B cell (primary cell): ENCODE measurements at regions not wholly inside any gene's neighbourhood (a gene's known extent, or its start where the extent isn't known, plus 50 kb on each side); places are given as distances from the start of the nearest gene placed in this dataset.

ENCODE experiments used
- ATAC-seq: fragments of 200-7000 bp; cut with Tn5 transposase; one replicate; pipeline ENCODE4 v1.10.0; 2021; ENCODE audit warnings: low read depth, mild to moderate bottlenecking, moderate number of reproducible peaks, moderate library complexity
- CTCF ChIA-PET: fragments of 350-600 bp; sonication (Branson Sonifier 250); formaldehyde crosslinking; loops from one replicate; lab custom pipeline; 2021; ENCODE audit warnings: antibody characterized with exemption, inconsistent platforms; lab: Charles Lee
- POLR2A ChIA-PET: fragments of 350-600 bp; sonication (Branson Sonifier 250); formaldehyde crosslinking; loops from one replicate; lab custom pipeline; 2021; ENCODE audit warnings: antibody characterized with exemption; lab: Charles Lee
- DNase-seq: peaks from one replicate; pipeline ENCODE4 v3.0.0; 2013
- H2AFZ ChIP-seq: 2 replicates; pipeline ENCODE4 v1.6.1; 2012; ENCODE audit warnings: mild to moderate bottlenecking, low read depth, low read length; ENCODE audit not compliant: insufficient read depth, poor library complexity, severe bottlenecking
- H3K27ac ChIP-seq, 2 donors: 1 replicate in 1 of 2; 2 replicates in 1 of 2; pipeline ENCODE4 v1.5.1; 2012 to 2013; ENCODE audit warnings: low read length in 2 of 2, mild to moderate bottlenecking in 2 of 2, moderate library complexity in 1 of 2
- H3K27me3 ChIP-seq, 4 experiments: fragments of 200-600 bp in 1 of 4; sonication (generic) in 1 of 4; replicated peaks in 1 of 4; 1 replicate in 2 of 4; 2 replicates in 2 of 4; pipeline versions ENCODE4 v1.6.1 to v1.7.0; 2013 to 2016; ENCODE audit warnings: low read length in 3 of 4, mild to moderate bottlenecking in 2 of 4, mixed read lengths in 1 of 4, moderate library complexity in 1 of 4; ENCODE audit not compliant: insufficient read depth in 4 of 4, control insufficient read depth in 3 of 4; ENCODE audit errors: control extremely low read depth in 1 of 4
- H3K36me3 ChIP-seq, 2 experiments: replicated peaks in 1 of 2; 1 replicate in 1 of 2; 2 replicates in 1 of 2; pipeline versions ENCODE4 v1.6.1 to v1.7.1; 2013; ENCODE audit warnings: low read length in 1 of 2; ENCODE audit not compliant: insufficient read depth in 2 of 2, control insufficient read depth in 1 of 2; ENCODE audit errors: control extremely low read depth in 1 of 2, extremely low read depth in 1 of 2
- H3K4me1 ChIP-seq, 2 donors: fragments of 200-600 bp in 1 of 2; sonication (generic) in 1 of 2; 1 replicate in 1 of 2; 2 replicates in 1 of 2; pipeline versions ENCODE4 v1.5.1 to v1.6.1; 2013 to 2017; ENCODE audit warnings: low read length in 2 of 2; ENCODE audit not compliant: control insufficient read depth in 2 of 2, insufficient read depth in 2 of 2
- H3K4me2 ChIP-seq: replicated peaks from 2 replicates; pipeline ENCODE3; 2012; ENCODE audit warnings: mild to moderate bottlenecking, low read depth, low read length; ENCODE audit not compliant: poor library complexity, severe bottlenecking
- H3K4me3 ChIP-seq, 5 experiments: fragments of 200-600 bp in 1 of 5; sonication (generic) in 1 of 5; 1 replicate in 3 of 5; 2 replicates in 2 of 5; pipeline versions ENCODE4 v1.5.1 to v1.7.0; 2011 to 2016; ENCODE audit warnings: low read length in 4 of 5, mild to moderate bottlenecking in 4 of 5, low read depth in 2 of 5, control low read depth in 1 of 5, moderate library complexity in 1 of 5; ENCODE audit not compliant: insufficient read depth in 1 of 5; ENCODE audit errors: control extremely low read depth in 1 of 5, extremely low read depth in 1 of 5
- H3K79me2 ChIP-seq: fragments of 200-600 bp; sonication (generic); one replicate; pipeline ENCODE4 v1.6.0; 2016; ENCODE audit warnings: low read length; ENCODE audit not compliant: control insufficient read depth, insufficient read depth
- H3K9ac ChIP-seq: fragments of 200-600 bp; sonication (generic); 2 replicates; pipeline ENCODE4 v1.6.1; 2017; ENCODE audit warnings: mild to moderate bottlenecking, low read length, moderate library complexity
- H3K9me3 ChIP-seq, 3 donors: one replicate each; pipeline versions ENCODE4 v1.6.1 to v1.7.1; 2013; ENCODE audit warnings: low read length in 2 of 3; ENCODE audit not compliant: control insufficient read depth in 2 of 3, insufficient read depth in 1 of 3; ENCODE audit errors: control extremely low read depth in 1 of 3
- H4K20me1 ChIP-seq: 2 replicates; pipeline ENCODE4 v1.6.0; 2012; ENCODE audit warnings: mild to moderate bottlenecking, low read length; ENCODE audit not compliant: insufficient read depth, control insufficient read depth, poor library complexity, severe bottlenecking
- H3K27ac Mint-ChIP-seq: one replicate; pipeline ENCODE4 v1.8.0; 2021; ENCODE audit warnings: mixed read lengths
- H3K27me3 Mint-ChIP-seq: one replicate; pipeline ENCODE4 v1.8.0; 2021; ENCODE audit warnings: mixed read lengths
- H3K4me1 Mint-ChIP-seq: one replicate; pipeline ENCODE4 v1.8.0; 2021; ENCODE audit warnings: mixed read lengths
- H3K4me3 Mint-ChIP-seq: one replicate; pipeline ENCODE4 v1.8.0; 2021; ENCODE audit warnings: mixed read lengths
- H3K9me3 Mint-ChIP-seq: one replicate; pipeline ENCODE4 v1.8.0; 2022; ENCODE audit warnings: mixed read lengths; ENCODE audit not compliant: insufficient read depth
- EZH2 ChIP-seq: IDR thresholded peaks from 2 replicates; pipeline ENCODE4 v1.6.1; 2012; ENCODE audit warnings: borderline replicate concordance, low read depth, mild to moderate bottlenecking, moderate library complexity, low read length; ENCODE audit not compliant: insufficient read depth, poor library complexity, severe bottlenecking
- WGBS: methylation state at CpG from one replicate; pipeline ENCODE4 v1.1.5; 2013; ENCODE audit warnings: missing lambda C conversion rate; ENCODE audit not compliant: insufficient coverage; 5-methylcytosine and 5-hydroxymethylcytosine counted together
- intact Hi-C: fragments of 100-400 bp; cut with micrococcal nuclease; formaldehyde crosslinking; loops from one replicate; pipeline ENCODE4 v1.10.0; 2022
- TF ChIP-seq, protein P1 (sequence below): fragments of 200-600 bp; IDR thresholded peaks from one replicate; pipeline ENCODE4 v1.8.0; 2022; ENCODE audit warnings: antibody characterized with exemption, mild to moderate bottlenecking

DNA sequence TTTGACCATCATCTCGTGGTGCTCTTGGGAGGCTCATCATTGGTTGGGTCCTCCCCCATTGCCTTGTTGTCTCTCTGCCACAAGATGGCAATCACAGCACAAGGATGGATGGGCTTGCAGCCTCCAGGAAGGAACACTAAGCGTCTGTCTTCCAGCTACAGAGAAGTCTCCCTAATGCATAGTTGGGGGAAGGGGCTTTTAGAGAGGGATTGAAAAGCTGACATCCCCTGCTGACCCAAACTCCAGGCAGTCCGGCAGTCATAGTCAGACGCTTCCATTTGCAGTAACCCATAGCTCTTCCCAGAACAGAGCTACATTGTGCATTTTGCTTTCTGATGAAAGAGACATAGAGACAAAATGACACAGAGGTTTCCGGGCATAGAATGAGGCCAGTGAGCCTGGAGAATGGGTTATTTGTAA lies 111.4 kb downstream of the UTP18 start:
- peaks cover 4% of the 10 kb centered on the region for H3K9me3 Mint-ChIP-seq
- no peak for ATAC-seq

DNA sequence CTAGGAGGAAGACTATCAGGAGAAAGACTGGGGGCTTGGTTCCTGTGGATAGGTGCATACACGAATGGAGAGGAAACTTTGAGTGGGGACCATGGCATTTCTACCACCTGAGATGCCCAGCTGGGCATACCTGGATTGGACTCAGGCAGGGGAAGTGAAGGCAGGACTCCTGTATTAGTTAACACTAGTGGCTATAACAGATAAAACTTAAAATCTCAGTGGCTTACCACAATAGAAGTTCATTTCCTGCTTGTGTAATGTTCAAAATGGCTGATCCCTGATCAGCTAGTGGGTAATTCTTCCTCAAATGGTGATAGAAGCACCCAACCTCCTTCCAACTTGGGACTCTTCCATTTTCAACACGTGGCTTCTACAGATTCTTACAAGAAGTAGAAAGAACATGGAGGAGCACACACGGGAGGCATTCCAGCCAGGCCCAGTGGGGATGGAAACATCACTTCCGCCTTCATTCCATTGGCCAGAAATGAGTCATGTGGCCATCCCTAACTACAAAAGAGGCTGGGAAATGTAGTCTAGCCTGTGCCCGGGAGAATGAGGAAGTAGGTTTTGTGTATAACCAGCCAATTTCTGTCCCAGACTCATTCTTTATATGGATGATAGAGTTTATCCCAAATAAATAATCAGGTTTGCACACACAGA lies 112.1 kb downstream of the UTP18 start:
- H3K4me3 ChIP-seq: peak overlapping the region in 3 of 5 experiments; percentile 7 to 27 (median 17)
- 48% methylated on average over 2 of the region's 5 CpGs for WGBS
- Mint-ChIP-seq H3K27me3 (peaks cover 30% of the 10 kb centered on the region), H3K9me3 (peaks cover 4% of the 10 kb centered on the region), H3K27ac (peak overlapping the region; percentile 47), H3K4me1 (no peaks in the 10 kb centered on the region), H3K4me3 (peak overlapping the region; percentile 55)
- no peaks in the 10 kb centered on the region for H3K4me1 ChIP-seq
- peaks cover 0 to 17% (median 0%) of the 10 kb centered on the region in 3 donors for H3K9me3 ChIP-seq
- H3K9ac ChIP-seq: no peak overlapping the region
- H3K27me3 ChIP-seq: peaks cover 0 to 9% (median 0%) of the 10 kb centered on the region in 4 experiments
- H2AFZ ChIP-seq: peak overlapping the region; percentile 57
- TF ChIP-seq EZH2: no peak
- TF ChIP-seq, protein P1, sequence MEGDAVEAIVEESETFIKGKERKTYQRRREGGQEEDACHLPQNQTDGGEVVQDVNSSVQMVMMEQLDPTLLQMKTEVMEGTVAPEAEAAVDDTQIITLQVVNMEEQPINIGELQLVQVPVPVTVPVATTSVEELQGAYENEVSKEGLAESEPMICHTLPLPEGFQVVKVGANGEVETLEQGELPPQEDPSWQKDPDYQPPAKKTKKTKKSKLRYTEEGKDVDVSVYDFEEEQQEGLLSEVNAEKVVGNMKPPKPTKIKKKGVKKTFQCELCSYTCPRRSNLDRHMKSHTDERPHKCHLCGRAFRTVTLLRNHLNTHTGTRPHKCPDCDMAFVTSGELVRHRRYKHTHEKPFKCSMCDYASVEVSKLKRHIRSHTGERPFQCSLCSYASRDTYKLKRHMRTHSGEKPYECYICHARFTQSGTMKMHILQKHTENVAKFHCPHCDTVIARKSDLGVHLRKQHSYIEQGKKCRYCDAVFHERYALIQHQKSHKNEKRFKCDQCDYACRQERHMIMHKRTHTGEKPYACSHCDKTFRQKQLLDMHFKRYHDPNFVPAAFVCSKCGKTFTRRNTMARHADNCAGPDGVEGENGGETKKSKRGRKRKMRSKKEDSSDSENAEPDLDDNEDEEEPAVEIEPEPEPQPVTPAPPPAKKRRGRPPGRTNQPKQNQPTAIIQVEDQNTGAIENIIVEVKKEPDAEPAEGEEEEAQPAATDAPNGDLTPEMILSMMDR: no peak
- DNase-seq (peak; percentile 59), ATAC-seq (peak; percentile 49)
- no peak overlapping the region for H3K4me2 ChIP-seq
- no peaks in the 10 kb centered on the region for H3K79me2 ChIP-seq
- H4K20me1 ChIP-seq: no peaks in the 10 kb centered on the region
- CTCF ChIA-PET: interaction anchor here (0.6 kb wide), 1 partner anchor 496 kb away, joined by 3 read pairs; no protein-coding TSS in a partner anchor
- H3K27ac ChIP-seq: no peak overlapping the region
- intact Hi-C loops: no loop called here
- no peaks in the 10 kb centered on the region for H3K36me3 ChIP-seq
- POLR2A ChIA-PET: no interaction called here

More for the DNA sequence above, 111.4 kb downstream of the UTP18 start:
- TF ChIP-seq, protein P1: no peak
- TF ChIP-seq EZH2: no peak
- H3K4me1 Mint-ChIP-seq: no peaks in the 10 kb centered on the region
- ChIA-PET CTCF (interaction anchor here (0.6 to 0.7 kb wide), 2 partner anchors 20 to 495 kb away, joined by 3 read pairs; no protein-coding TSS in a partner anchor), POLR2A (no interaction called here)
- intact Hi-C loops: no loop called here
- peaks cover 0 to 9% (median 0%) of the 10 kb centered on the region in 4 experiments for H3K27me3 ChIP-seq
- no peaks in the 10 kb centered on the region for H3K79me2 ChIP-seq
- no peak overlapping the region for H3K27ac Mint-ChIP-seq
- H3K27ac ChIP-seq: no peak overlapping the region
- peaks cover 0 to 18% (median 0%) of the 10 kb centered on the region in 3 donors for H3K9me3 ChIP-seq
- H3K4me3 Mint-ChIP-seq: no peak overlapping the region
- no peaks in the 10 kb centered on the region for H4K20me1 ChIP-seq
- no peak overlapping the region for H3K4me2 ChIP-seq
- H2AFZ ChIP-seq: peak overlapping the region; percentile 57
- H3K36me3 ChIP-seq: no peaks in the 10 kb centered on the region
- no peak overlapping the region for H3K9ac ChIP-seq
- no peak for DNase-seq
- 39% methylated on average over 2 of the region's 5 CpGs for WGBS
- no peak overlapping the region for H3K4me3 ChIP-seq
- H3K27me3 Mint-ChIP-seq: peaks cover 35% of the 10 kb centered on the region
- no peaks in the 10 kb centered on the region for H3K4me1 ChIP-seq
